GM12878 (cell line): ENCODE measurements at regions not wholly inside any gene's neighbourhood (a gene's known extent, or its start where the extent isn't known, plus 50 kb on each side); places are given as distances from the start of the nearest gene placed in this dataset.

Experiments used
- ATAC-seq: fragments of 200-7000 bp; cut with Tn5 transposase; 3 replicates; pipeline ENCODE4 v1.9.1; 2020; ENCODE audit warnings: mild to moderate bottlenecking, moderate library complexity
- BruUV-seq: library from RNA; stranded (reverse); fragments of 400-500 nt; replicated peaks from 2 replicates; lab custom pipeline; 2021; lab: Mats Ljungman, UMichigan
- CTCF ChIA-PET: fragments of 300-600 bp; sonication (Branson Sonifier 250); formaldehyde crosslinking; extraction: SDS; loops from one replicate; lab custom pipeline; 2021; ENCODE audit warnings: inconsistent platforms; lab: Yijun Ruan, JAX
- POLR2A ChIA-PET: fragments of 350-600 bp; formaldehyde crosslinking; extraction: SDS; loops from one replicate; lab custom pipeline; 2021; ENCODE audit warnings: inconsistent platforms; lab: Charles Lee
- RAD21 ChIA-PET: fragments of 300-600 bp; sonication (Branson Sonifier 250); formaldehyde crosslinking; loops from one replicate; lab custom pipeline; 2023; ENCODE audit warnings: antibody characterized with exemption; ENCODE audit not compliant: unreplicated experiment; lab: Charles Lee
- SMC1A ChIA-PET: fragments of 300-600 bp; sonication (Branson Sonifier 250); formaldehyde crosslinking; loops from one replicate; lab custom pipeline; 2023; ENCODE audit not compliant: unreplicated experiment, uncharacterized antibody; lab: Charles Lee
- DNase-seq: peaks from one replicate; pipeline ENCODE4 v3.0.0-alpha.2; 2011; ENCODE audit warnings: low read depth, low spot score
- FAIRE-seq: peaks from 3 replicates; lab custom pipeline; 2011; peaks lifted over from hg19 to GRCh38; lab: Jason Lieb, UNC
- H2AFZ ChIP-seq: 2 replicates; pipeline ENCODE4 v1.6.0; 2011; ENCODE audit warnings: low read depth, low read length, control low read depth; ENCODE audit not compliant: control insufficient read depth
- H3K27ac ChIP-seq: 2 replicates; pipeline ENCODE4 v1.5.1; 2011; ENCODE audit warnings: control low read depth; ENCODE audit not compliant: control insufficient read depth, insufficient read depth
- H3K27me3 ChIP-seq, 2 experiments: replicated peaks in 1 of 2; 2 replicates each; pipeline versions ENCODE4 v1.6.0 to v1.6.1; 2011; ENCODE audit warnings: low read length in 1 of 2; ENCODE audit not compliant: control insufficient read depth in 2 of 2, insufficient read depth in 2 of 2
- H3K36me3 ChIP-seq, 2 experiments: 2 replicates each; pipeline ENCODE4 v1.5.1; 2011; ENCODE audit warnings: low read length in 1 of 2; ENCODE audit not compliant: control insufficient read depth in 2 of 2, insufficient read depth in 2 of 2
- H3K4me1 ChIP-seq: 2 replicates; pipeline ENCODE4 v1.6.1; 2011; ENCODE audit warnings: mild to moderate bottlenecking, low read length, moderate library complexity, mixed read lengths; ENCODE audit not compliant: control insufficient read depth, insufficient read depth
- H3K4me2 ChIP-seq: 2 replicates; pipeline ENCODE4 v1.6.0; 2011; ENCODE audit warnings: control low read depth; ENCODE audit not compliant: control insufficient read depth, insufficient read depth
- H3K4me3 ChIP-seq: fragments of 200-600 bp; sonication (generic); 2 replicates; pipeline ENCODE4 v1.5.1; 2016
- H3K79me2 ChIP-seq: 2 replicates; pipeline ENCODE4 v1.6.0; 2011; ENCODE audit warnings: low read length; ENCODE audit not compliant: control insufficient read depth, insufficient read depth
- H3K9ac ChIP-seq: 2 replicates; pipeline ENCODE4 v1.8.0; 2011; ENCODE audit warnings: low read length, control low read depth, mixed read lengths; ENCODE audit not compliant: control insufficient read depth, insufficient read depth
- H3K9me3 ChIP-seq: replicated peaks from 3 replicates; pipeline ENCODE4 v1.5.1; 2011; ENCODE audit warnings: mild to moderate bottlenecking, low read length; ENCODE audit not compliant: control insufficient read depth, insufficient read depth
- H4K20me1 ChIP-seq: 2 replicates; pipeline ENCODE4 v1.6.0; 2011; ENCODE audit not compliant: control insufficient read depth, insufficient read depth
- CBFB ChIP-seq: IDR thresholded peaks from 2 replicates; pipeline ENCODE4 v1.6.1; 2016; ENCODE audit warnings: antibody characterized with exemption, low read depth
- CTCF ChIP-seq, 3 experiments: IDR thresholded peaks in 2 of 3; conservative IDR thresholded peaks in 1 of 3; 2 replicates each; pipeline ENCODE4 v1.5.1; 2011; ENCODE audit warnings: low read depth in 3 of 3, low read length in 3 of 3, mild to moderate bottlenecking in 3 of 3, control low read depth in 2 of 3, moderate library complexity in 2 of 3, inconsistent platforms in 1 of 3, mixed read lengths in 1 of 3; ENCODE audit not compliant: control insufficient read depth in 2 of 3, insufficient read depth in 1 of 3; ENCODE audit errors: extremely low read depth in 1 of 3
- PKNOX1 ChIP-seq: fragments of 450-650 bp; IDR thresholded peaks from 2 replicates; pipeline ENCODE4 v1.6.1; 2016; ENCODE audit warnings: mild to moderate bottlenecking
- WGBS: methylation state at CpG from one replicate; pipeline ENCODE4 v1.1.6; 2016; ENCODE audit warnings: low lambda C conversion rate; ENCODE audit not compliant: insufficient replicate concordance, insufficient coverage; ENCODE audit errors: missing lambda C conversion rate; 5-methylcytosine and 5-hydroxymethylcytosine counted together
- in situ Hi-C: fragments of 300-500 bp; cut with MboI; formaldehyde crosslinking; loops from 9 replicates; pipeline ENCODE4 v1.14.3; 2018; ENCODE audit warnings: mixed read lengths
- intact Hi-C: fragments of 100-400 bp; cut with micrococcal nuclease; formaldehyde crosslinking; loops from one replicate; pipeline ENCODE4 v1.14.2; 2022; ENCODE audit not compliant: unreplicated experiment

- Histone ChIP-seq H3K4me1 (peaks cover 7% of the 10 kb centered on the region), H3K79me2 (no peaks in the 10 kb centered on the region), H3K9me3 (no peaks in the 10 kb centered on the region; the same call in 1 of the 3 replicates), H3K36me3 (no peaks in the 10 kb centered on the region), H3K4me3 (no peak overlapping the region), H3K9ac (no peak overlapping the region), H4K20me1 (no peaks in the 10 kb centered on the region), H3K27me3 (no peaks in the 10 kb centered on the region; a peak in 1 of 4 replicates), H3K4me2 (no peak overlapping the region; the same call in 1 of the 2 replicates), H2AFZ (no peak overlapping the region), H3K27ac (no peak overlapping the region)
- ATAC-seq = peak; percentile 55
- DNase-seq = no peak
- peak in 1 of 3 experiments; percentile 17; a peak in 1 of 6 replicates for TF ChIP-seq CTCF (IDR thresholded peaks at IDR 0.05 in 2 of 3, conservative IDR thresholded peaks at IDR 0.05 in 1 of 3; ENCODE audit: control insufficient read depth in 2 of 3, extremely low read depth in 1 of 3, insufficient read depth in 1 of 3, low read depth in 3 of 3, low read length in 3 of 3)
- TF ChIP-seq CBFB = no peak
- peak; percentile 68 for TF ChIP-seq PKNOX1
- in situ Hi-C loops = no loop called here
- SMC1A ChIA-PET = interaction anchor here (0.7 to 1.4 kb wide), 9 partner anchors 11 to 808 kb away, joined by 3 to 4 read pairs (median 3); no protein-coding TSS in a partner anchor
- POLR2A ChIA-PET = interaction anchor here (0.6 to 1.4 kb wide), 8 partner anchors 41 to 442 kb away, joined by 3 to 8 read pairs (median 4); no protein-coding TSS in a partner anchor
- CTCF ChIA-PET = interaction anchor here (0.7 to 2.2 kb wide), 9 partner anchors 9 to 531 kb away, joined by 3 to 6 read pairs (median 3); no protein-coding TSS in a partner anchor
- RAD21 ChIA-PET = interaction anchor here (0.6 to 1.9 kb wide), 12 partner anchors 62 to 824 kb away, joined by 3 to 8 read pairs (median 4); no protein-coding TSS in a partner anchor
- intact Hi-C loops = no loop called here
- 0% methylated on average over 2 of the region's 2 CpGs for WGBS
- no peak for FAIRE-seq
- no TSS peak for BruUV-seq
Observed at GRCh38 chr11:116148645-116149044, 624.1 kb downstream of the BUD13 start.
